Esophagus muscularis mucosa (tissue), 4 donors: ENCODE measurements at regions not wholly inside any gene's neighbourhood (a gene's known extent, or its start where the extent isn't known, plus 50 kb on each side); places are given as distances from the start of the nearest gene placed in this dataset.

ENCODE experiments used
- DNase-seq: peaks from one replicate; pipeline ENCODE4 v3.0.0-alpha.2; 2017; ENCODE audit errors: extremely low spot score
- H3K27ac ChIP-seq, 4 donors: fragments of 200-600 bp; sonication (generic); replicated peaks in 1 of 4; 1 replicate in 3 of 4; 2 replicates in 1 of 4; pipeline ENCODE4 v1.5.1; 2016 to 2019; ENCODE audit warnings: mild to moderate bottlenecking in 1 of 4
- H3K27me3 ChIP-seq, 4 donors: fragments of 200-600 bp; sonication (generic); one replicate each; pipeline versions ENCODE4 v1.5.1 to v1.6.0; 2016 to 2019
- H3K36me3 ChIP-seq, 4 donors: fragments of 200-600 bp; sonication (generic); one replicate each; pipeline ENCODE4 v1.5.1; 2016 to 2019
- H3K4me1 ChIP-seq, 4 donors: fragments of 200-600 bp; sonication (generic); one replicate each; pipeline ENCODE4 v1.5.1; 2016 to 2019
- H3K4me3 ChIP-seq, 4 donors: fragments of 200-600 bp; sonication (generic); 1 replicate in 2 of 4; 2 replicates in 2 of 4; pipeline ENCODE4 v1.5.1; 2016 to 2019; ENCODE audit warnings: mild to moderate bottlenecking in 4 of 4, moderate library complexity in 1 of 4
- H3K9me3 ChIP-seq, 4 donors: fragments of 200-600 bp; sonication (generic); 1 replicate in 3 of 4; 2 replicates in 1 of 4; pipeline ENCODE4 v1.5.1; 2016 to 2019
- CTCF ChIP-seq, 3 experiments: fragments of 200-600 bp in 2 of 3; fragments of 450-650 bp in 1 of 3; sonication (generic) in 2 of 3; IDR thresholded peaks; one replicate each; pipeline ENCODE4 v1.5.1; 2017 to 2019; ENCODE audit warnings: antibody characterized with exemption in 3 of 3, mild to moderate bottlenecking in 2 of 3, moderate library complexity in 1 of 3
- EP300 ChIP-seq: sonication (generic); formaldehyde crosslinking; IDR thresholded peaks from one replicate; pipeline ENCODE4 v1.6.1; 2017; ENCODE audit warnings: antibody characterized with exemption
- POLR2A ChIP-seq: fragments of 450-650 bp; IDR thresholded peaks from one replicate; pipeline ENCODE4 v1.6.1; 2017; ENCODE audit warnings: antibody characterized with exemption, moderate library complexity, mild to moderate bottlenecking, low read depth
- POLR2AphosphoS5 ChIP-seq, 2 donors: sonication (generic); formaldehyde crosslinking; IDR thresholded peaks; one replicate each; pipeline ENCODE4 v1.6.1; 2017; ENCODE audit warnings: antibody characterized with exemption in 2 of 2
- WGBS: methylation state at CpG from one replicate; pipeline ENCODE4 v1.1.5; 2018; 5-methylcytosine and 5-hydroxymethylcytosine counted together
- intact Hi-C: fragments of 100-400 bp; cut with DNase I; formaldehyde crosslinking; loops from one replicate; pipeline ENCODE4 v1.15.1; 2023

DNA sequence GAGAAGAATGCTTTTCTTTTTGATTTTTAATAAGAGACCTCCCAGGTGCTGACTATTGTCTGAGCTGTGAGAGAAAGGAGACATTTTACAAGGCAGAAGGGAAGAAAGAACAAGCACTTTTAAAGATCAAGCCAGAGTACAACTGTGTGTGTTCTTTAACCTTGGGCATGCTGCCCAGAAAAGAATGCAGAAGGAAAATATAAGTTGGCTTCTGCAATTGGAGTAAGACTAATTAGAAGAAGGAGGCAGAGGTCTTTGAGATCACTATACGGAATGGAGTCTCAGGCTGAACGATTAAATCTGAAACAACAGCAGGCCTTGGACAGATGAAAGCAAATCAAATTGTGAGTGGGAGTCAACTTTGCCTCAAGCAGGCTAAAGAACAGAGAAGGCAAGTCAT lies 230.5 kb downstream of the ATP23 start:
- Histone ChIP-seq H3K27me3 (no peaks in the 10 kb centered on the region), H3K27ac (peak overlapping the region; percentile 20 to 60 (median 56)), H3K4me1 (peaks cover 0 to 54% (median 44%) of the 10 kb centered on the region in 4 donors), H3K9me3 (no peaks in the 10 kb centered on the region), H3K4me3 (no peak overlapping the region), H3K36me3 (no peaks in the 10 kb centered on the region)
- WGBS: 18% methylated on average over 2 of the region's 2 CpGs
- DNase-seq: no peak
- intact Hi-C loops: loop anchor here (10.0 kb wide), 1 partner anchor 123 kb away; no protein-coding TSS in a partner anchor
- TF ChIP-seq EP300: no peak
- TF ChIP-seq CTCF (IDR thresholded peaks at IDR 0.05): no peak
- TF ChIP-seq POLR2AphosphoS5 (IDR thresholded peaks at IDR 0.05): no peak
- TF ChIP-seq POLR2A: no peak

GRCh38 chr12:58172433-58173073 lies 231.2 kb downstream of the ATP23 start:
- no peaks in the 10 kb centered on the region for H3K9me3 ChIP-seq
- no peaks in the 10 kb centered on the region for H3K36me3 ChIP-seq
- WGBS: 92% methylated on average over 21 of the region's 21 CpGs
- intact Hi-C loops: loop anchor here (10.0 kb wide), 1 partner anchor 122 kb away; no protein-coding TSS in a partner anchor
- H3K4me1 ChIP-seq: peaks cover 0 to 51% (median 43%) of the 10 kb centered on the region in 4 donors
- no peak overlapping the region for H3K4me3 ChIP-seq
- DNase-seq: no peak
- no peaks in the 10 kb centered on the region for H3K27me3 ChIP-seq
- peak overlapping the region; percentile 20 to 60 (median 56) for H3K27ac ChIP-seq
- TF ChIP-seq POLR2A: no peak

GRCh38 chr12:58174316-58174715 lies 232.9 kb downstream of the ATP23 start:
- no peak for TF ChIP-seq POLR2A
- TF ChIP-seq EP300: no peak
- no peak for TF ChIP-seq CTCF (IDR thresholded peaks at IDR 0.05)
- no peak for TF ChIP-seq POLR2AphosphoS5 (IDR thresholded peaks at IDR 0.05)
- Histone ChIP-seq H3K27me3 (no peaks in the 10 kb centered on the region), H3K36me3 (no peaks in the 10 kb centered on the region), H3K9me3 (no peaks in the 10 kb centered on the region), H3K4me1 (peaks cover 0 to 51% (median 43%) of the 10 kb centered on the region in 4 donors), H3K27ac (peak overlapping the region in 1 of 4 donors; percentile 23), H3K4me3 (no peak overlapping the region)
- 66% methylated on average over 2 of the region's 2 CpGs for WGBS
- intact Hi-C loops: loop anchor here (10.0 kb wide), 1 partner anchor 120 kb away; no protein-coding TSS in a partner anchor
- DNase-seq: no peak

DNA sequence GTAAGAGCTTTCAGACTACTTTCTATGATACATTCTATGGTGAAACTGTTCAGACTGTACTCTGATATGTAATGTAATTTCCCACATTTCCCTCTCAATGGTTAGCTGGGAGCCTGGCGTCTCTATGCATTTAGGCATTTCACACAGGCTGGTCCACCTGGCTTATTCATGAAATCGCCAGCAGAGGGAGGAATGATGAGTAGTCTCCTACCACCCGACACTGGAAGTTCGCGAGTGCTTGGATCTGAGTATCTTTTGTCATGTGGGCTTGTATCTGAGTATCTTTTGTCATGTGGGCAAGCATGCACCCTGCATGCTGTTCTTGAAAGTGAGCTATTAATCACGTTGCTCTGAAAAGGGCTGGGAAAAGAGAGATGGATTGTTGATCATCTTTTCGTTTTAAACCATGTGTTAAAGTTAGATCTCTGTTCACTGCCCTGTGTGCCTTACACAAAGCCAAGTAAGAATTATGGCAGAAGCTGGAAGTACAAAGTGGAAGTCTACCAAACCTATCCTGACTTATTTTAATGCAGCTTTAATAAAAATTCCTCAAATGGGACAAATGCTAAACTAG lies 235.0 kb downstream of the ATP23 start:
- Histone ChIP-seq H3K27me3 (no peaks in the 10 kb centered on the region), H3K27ac (no peak overlapping the region), H3K4me1 (peaks cover 0 to 41% (median 33%) of the 10 kb centered on the region in 4 donors), H3K4me3 (no peak overlapping the region), H3K9me3 (no peaks in the 10 kb centered on the region), H3K36me3 (no peaks in the 10 kb centered on the region)
- no peak for DNase-seq
- 49% methylated on average over 7 of the region's 7 CpGs for WGBS
- intact Hi-C loops: loop anchor here (10.0 kb wide), 1 partner anchor 118 kb away; no protein-coding TSS in a partner anchor
- TF ChIP-seq POLR2AphosphoS5 (IDR thresholded peaks at IDR 0.05) (no peak), CTCF (IDR thresholded peaks at IDR 0.05) (peak; percentile 38 to 43 (median 41))

DNA sequence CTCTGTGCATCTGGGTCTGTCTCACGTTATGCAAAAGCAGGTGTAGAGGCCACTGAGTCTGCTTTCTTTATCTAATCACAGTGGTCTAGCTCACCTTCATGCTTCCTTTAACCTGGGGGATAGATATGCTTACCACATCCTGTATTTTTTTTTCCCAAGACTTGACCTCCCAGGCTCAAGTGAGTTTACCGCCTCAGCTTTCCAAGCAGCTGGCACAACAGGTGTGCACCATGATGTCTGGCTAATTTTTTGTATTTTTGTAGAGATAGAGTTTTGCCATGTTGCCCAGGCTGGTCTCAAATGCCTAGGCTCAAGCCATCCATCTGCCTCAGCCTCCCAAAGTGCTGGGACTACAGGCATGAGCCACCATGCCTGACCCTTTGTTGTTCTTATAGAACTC lies 236.0 kb downstream of the ATP23 start:
- DNase-seq: no peak
- intact Hi-C loops: loop anchor here (10.0 kb wide), 1 partner anchor 117 kb away; no protein-coding TSS in a partner anchor
- Histone ChIP-seq H3K27ac (no peak overlapping the region), H3K4me1 (peaks cover 0 to 31% (median 23%) of the 10 kb centered on the region in 4 donors), H3K36me3 (no peaks in the 10 kb centered on the region), H3K9me3 (no peaks in the 10 kb centered on the region), H3K27me3 (no peaks in the 10 kb centered on the region), H3K4me3 (no peak overlapping the region)
- 89% methylated on average over 2 of the region's 2 CpGs for whole genome bisulfite sequencing
- TF ChIP-seq POLR2AphosphoS5 (IDR thresholded peaks at IDR 0.05): no peak
- TF ChIP-seq POLR2A: no peak
- no peak for TF ChIP-seq CTCF (IDR thresholded peaks at IDR 0.05)
- TF ChIP-seq EP300: no peak
